ENCODE measurements at regions not wholly inside any gene's neighbourhood (a gene's known extent, or its start where the extent isn't known, plus 50 kb on each side); places are given as distances from the start of the nearest gene placed in this dataset.
"Not testable (repeated sequence)": the region's sequence is repeated elsewhere in the genome, so short reads cannot be mapped to it uniquely, and the experiment has no call there.

- in situ Hi-C loops (cut with MboI; ENCODE audit: low sequenced_read_pairs, unreplicated experiment) = no loop called here
- DNase-seq (ENCODE audit: low spot score) = peak; percentile 18
- no peak for TF ChIP-seq CTCF (IDR thresholded peaks at IDR 0.05; ENCODE audit: borderline replicate concordance, control extremely low read depth, extremely low read depth, insufficient read depth, missing control alignments)
Observed at GRCh38 chr6:167212713-167213005, 54.9 kb upstream of the GPR31 start.

DNA sequence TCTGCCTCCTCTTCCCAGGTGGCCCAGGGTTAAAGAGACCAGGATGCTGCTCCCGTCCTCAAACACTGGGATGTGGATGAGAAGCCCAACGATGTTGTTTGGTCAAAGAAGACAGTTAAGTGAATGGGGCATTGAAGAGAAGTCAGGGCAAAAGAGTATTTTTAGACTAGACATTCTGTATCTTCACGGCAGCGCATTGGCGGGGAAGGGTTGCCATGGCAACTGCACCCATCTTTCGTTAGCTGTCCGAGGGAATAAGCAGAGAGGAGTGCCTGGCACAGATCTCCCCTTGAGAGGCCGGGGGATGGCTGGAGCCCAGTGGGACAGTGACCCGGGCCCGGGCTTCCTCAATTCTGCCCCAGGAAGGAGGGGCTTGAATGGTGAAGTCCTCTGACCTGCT is 56.4 kb upstream of the GPR31 start:
- TF ChIP-seq CTCF (IDR thresholded peaks at IDR 0.05; ENCODE audit: borderline replicate concordance, control extremely low read depth, extremely low read depth, insufficient read depth, missing control alignments) = no peak
- in situ Hi-C loops (cut with MboI; ENCODE audit: low sequenced_read_pairs, unreplicated experiment) = no loop called here
- no peak for DNase-seq (ENCODE audit: low spot score)

DNA sequence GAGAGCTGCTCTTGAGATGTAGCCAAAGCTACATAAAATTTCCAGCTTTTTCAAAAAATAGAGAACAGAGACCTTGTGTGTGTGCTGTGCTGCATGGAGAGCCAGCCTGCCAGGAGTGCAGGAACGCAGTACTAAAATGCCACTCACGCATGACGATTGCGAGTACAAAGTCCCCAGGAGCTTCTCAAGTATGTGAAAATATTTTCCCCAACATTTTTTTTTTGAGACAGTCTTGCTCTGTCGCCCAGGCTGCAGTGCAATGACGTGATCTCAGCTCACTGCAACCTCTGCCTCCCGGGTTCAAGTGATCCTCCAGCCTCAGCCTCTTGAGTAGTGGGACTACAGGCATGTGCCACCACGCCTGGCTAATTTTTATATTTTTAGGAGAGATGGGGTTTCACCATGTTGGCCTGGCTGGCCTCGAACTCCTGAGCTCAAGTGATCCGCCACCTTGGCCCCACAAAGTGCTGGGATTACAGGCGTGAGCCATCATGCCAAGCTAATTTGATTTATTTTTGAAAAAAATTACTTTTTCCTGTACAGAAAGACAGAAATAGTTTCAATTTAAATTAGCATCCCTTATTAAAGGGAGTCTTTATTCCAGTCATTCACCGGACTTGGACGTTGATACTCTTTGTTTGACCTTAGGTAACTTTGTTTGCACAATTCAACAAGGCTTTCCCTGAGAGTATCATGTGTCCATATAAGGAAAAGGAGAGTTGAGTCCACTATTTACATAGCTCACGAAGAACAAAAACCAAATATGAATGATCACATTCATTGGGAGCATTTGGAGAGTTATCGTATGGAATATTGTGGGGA is 57.9 kb upstream of the GPR31 start:
- in situ Hi-C loops (cut with MboI; ENCODE audit: low sequenced_read_pairs, unreplicated experiment); DNase-seq (ENCODE audit: low spot score): not testable (repeated sequence)

GRCh38 chr6:167216390-167217050 is 58.7 kb upstream of the GPR31 start:
- DNase-seq (ENCODE audit: low spot score); in situ Hi-C loops (cut with MboI; ENCODE audit: low sequenced_read_pairs, unreplicated experiment): not testable (repeated sequence)

DNA sequence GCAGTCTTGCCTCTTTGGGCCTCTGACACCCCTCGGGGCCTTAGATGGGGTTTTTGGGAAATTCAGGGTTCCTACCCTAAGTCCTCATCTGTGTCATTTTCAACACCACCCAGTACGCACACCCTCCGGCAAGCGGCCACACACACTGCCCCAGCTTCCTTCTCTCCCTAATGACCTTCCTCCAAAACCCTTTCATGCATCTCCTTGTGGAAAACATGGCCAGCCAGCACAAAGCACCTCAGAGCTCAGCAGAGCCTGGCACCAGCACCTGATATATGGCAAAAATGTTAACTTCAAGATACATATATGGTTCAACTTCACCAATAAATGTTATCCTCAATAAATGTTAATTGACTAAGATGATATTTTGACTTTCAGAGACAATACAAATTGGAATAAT is 59.3 kb upstream of the GPR31 start:
- DNase-seq (ENCODE audit: low spot score); in situ Hi-C loops (cut with MboI; ENCODE audit: low sequenced_read_pairs, unreplicated experiment): not testable (repeated sequence)

- in situ Hi-C loops (cut with MboI; ENCODE audit: low sequenced_read_pairs, unreplicated experiment); DNase-seq (ENCODE audit: low spot score): not testable (repeated sequence)
Observed at GRCh38 chr6:167217951-167218759, 60.4 kb upstream of the GPR31 start.

GRCh38 chr6:167219079-167219478 is 61.3 kb upstream of the GPR31 start:
- DNase-seq (ENCODE audit: low spot score); in situ Hi-C loops (cut with MboI; ENCODE audit: low sequenced_read_pairs, unreplicated experiment): not testable (repeated sequence)

- DNase-seq (ENCODE audit: low spot score) = no peak
- TF ChIP-seq CTCF (IDR thresholded peaks at IDR 0.05; ENCODE audit: borderline replicate concordance, control extremely low read depth, extremely low read depth, insufficient read depth, missing control alignments) = no peak
- in situ Hi-C loops (cut with MboI; ENCODE audit: low sequenced_read_pairs, unreplicated experiment) = no loop called here
Observed at GRCh38 chr6:167219967-167220512, 62.3 kb upstream of the GPR31 start.

DNA sequence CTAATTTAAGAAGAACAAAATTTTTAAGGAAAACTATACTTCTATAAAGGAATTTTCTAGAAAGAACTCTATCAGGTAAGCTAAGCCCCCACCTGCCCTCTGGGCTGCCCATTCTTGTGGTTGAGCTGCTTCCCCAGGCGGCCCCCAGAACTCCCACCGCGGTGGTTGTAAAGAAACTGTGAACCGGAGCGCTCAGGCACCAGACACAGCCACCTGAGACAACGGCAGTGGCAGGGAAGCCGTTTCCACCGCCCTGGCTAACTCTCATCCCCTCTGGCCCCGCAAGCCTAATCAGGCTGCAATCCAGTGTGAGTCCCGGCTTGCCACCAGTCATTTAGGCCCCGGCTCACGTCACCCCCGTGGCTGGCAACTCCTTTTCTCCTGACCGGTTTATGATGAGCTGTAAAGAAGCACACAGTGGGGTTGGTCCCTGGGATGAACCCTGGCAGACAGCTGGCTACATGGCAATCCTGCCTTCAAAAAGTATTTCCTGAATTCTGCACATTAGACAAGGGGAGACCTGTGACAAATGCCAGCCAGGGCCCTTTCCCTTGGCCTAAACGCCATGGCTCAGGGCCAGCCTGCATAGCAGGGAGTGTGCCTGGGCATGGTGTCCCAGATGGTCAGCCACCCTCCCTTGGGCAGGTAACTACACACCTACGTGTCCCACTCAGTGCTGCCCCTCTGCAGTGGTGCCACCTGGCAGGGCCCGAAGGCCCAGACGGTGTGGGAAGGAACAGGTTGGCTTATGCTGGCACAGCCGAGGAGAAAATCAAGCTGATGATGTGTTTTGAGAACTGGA is 63.8 kb upstream of the GPR31 start:
- TF ChIP-seq CTCF (IDR thresholded peaks at IDR 0.05; ENCODE audit: borderline replicate concordance, control extremely low read depth, extremely low read depth, insufficient read depth, missing control alignments) = no peak
- no peak for DNase-seq (ENCODE audit: low spot score)
- in situ Hi-C loops (cut with MboI; ENCODE audit: low sequenced_read_pairs, unreplicated experiment) = no loop called here

DNA sequence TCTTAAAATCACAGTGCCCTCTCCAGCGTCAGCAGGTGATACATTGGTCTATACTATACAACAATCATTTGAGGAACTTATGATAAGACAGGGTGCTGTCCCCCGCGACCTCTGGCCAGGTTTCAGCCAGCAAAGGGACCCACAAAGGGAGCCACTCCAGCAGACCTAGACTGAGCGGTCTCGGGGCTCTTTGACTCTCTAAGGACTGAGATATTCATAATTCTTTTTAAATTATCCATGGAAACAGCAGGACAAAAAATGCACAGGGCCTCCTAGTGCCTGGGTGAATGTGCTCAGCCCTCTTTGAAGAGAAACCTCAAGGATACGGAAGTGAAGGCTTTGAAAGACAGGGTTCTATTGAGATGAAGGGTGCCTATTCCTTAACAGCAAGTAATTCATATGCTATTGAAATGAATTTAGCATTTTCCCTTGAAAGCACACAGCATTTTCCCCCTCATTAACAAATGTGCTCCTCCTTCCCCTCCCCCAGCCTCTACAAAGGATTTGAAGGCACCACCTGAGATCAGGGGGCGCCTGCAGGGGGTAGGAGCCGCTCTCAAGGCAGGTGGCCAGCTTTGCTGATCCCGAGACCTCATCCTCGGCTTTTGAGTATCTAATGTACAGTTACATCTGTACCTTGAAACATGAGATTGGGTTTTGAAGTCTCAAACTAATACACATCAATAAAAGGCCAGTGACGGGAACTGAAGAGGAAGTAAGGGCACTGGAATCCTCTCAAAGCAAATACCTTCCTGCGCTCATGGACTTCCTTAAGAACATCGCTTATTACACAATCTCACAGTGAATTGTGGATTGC is 65.3 kb upstream of the UNC93A start:
- in situ Hi-C loops (cut with MboI; ENCODE audit: low sequenced_read_pairs, unreplicated experiment); DNase-seq (ENCODE audit: low spot score): not testable (repeated sequence)
